HG03469 (cell line): ENCODE measurements at regions not wholly inside any gene's neighbourhood (a gene's known extent, or its start where the extent isn't known, plus 50 kb on each side); places are given as distances from the start of the nearest gene placed in this dataset.

Source experiments
- ATAC-seq: cut with Tn5 transposase; IDR thresholded peaks from one replicate; pipeline ENCODE4 v1.9.1; 2021; ENCODE audit warnings: mild to moderate bottlenecking, moderate library complexity, moderate number of reproducible peaks; ENCODE audit not compliant: unreplicated experiment

DNA sequence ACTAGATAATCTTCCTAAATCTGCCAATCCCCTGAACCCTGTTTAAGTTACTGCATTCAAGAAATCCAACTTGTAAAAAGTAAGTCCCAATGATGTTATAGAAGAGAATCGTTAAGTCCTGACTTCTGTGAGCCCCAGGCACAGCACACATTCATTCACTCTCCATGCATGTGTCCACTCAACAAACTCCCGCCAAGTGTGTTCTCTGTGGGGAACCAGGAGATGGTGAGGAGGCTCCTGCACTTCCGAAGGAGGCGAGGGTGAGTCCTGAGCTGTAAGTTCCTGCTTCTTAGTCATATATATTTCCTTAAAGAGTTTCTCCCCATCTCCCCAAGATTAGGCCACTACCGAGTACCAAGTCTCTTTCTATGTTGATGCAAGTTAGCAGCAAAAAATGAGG, 635.0 kb upstream of the ID2 start:
- no peak for ATAC-seq

DNA sequence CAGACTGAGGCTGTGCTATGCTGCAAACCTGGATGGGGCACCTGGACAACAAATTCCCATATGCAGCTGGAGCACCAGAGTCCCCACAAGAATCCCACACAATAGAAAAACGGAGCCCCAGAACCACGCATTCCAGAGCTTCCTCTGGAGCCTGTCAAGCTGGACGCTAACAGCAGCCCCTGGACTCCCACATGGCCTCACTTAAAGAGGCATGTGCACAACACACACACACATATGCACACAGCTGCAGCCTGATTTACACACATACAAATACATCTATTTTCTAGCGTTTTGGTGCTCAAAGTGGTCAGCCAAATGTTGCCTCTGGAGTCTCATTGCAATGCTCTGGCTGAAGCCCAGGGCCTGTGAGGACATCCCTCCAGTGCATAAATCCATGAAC, 632.7 kb upstream of the ID2 start:
- ATAC-seq, result no peak

- ATAC-seq, result peak; percentile 82
These were observed 631.8 kb upstream of the ID2 start for GRCh38 chr2:8049851-8050571.

- ATAC-seq, result no peak
These were observed 628.6 kb upstream of the ID2 start for GRCh38 chr2:8053216-8053615.

- ATAC-seq, result no peak
These were observed 627.8 kb upstream of the ID2 start for GRCh38 chr2:8054070-8054469.

GRCh38 chr2:8058652-8059051, 623.2 kb upstream of the ID2 start:
- peak; percentile 44 for ATAC-seq

DNA sequence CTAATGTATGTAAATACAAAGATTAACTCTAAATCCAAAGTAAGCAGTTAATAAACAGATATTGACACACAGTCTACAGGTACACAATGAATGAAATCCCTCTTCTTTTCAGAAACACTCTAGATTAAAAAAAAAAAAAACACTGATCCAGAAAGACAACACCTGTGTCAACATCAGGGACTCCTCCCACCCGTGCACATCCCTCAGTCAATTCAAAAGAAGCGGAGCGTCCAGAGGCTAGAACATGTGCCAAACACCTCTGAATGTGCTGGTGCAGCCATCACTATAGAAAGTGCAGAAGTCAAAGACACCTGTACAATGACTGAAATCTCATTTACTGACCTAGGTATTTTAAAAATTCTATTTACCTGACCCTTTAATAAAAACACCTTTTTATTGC, 622.6 kb upstream of the ID2 start:
- no peak for ATAC-seq

DNA sequence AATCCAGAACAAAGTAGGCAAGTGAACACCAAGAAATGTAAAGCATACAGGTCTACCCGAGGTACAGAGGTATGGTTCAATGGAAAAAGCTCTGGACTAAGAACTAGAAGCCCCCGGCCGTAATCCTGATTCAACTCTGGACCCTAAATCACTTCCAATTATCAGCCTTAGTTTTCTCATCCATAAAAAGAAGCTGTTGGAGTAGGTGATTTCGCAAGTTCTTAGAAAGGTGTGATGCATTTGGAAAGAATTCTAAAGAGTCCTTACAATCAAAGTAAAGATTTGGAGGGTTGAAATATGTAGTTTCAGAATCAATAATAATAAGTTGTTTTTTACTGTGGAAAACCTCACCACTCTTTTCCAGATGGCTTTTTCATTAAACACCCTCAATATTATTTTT, 622.1 kb upstream of the ID2 start:
- no peak for ATAC-seq

DNA sequence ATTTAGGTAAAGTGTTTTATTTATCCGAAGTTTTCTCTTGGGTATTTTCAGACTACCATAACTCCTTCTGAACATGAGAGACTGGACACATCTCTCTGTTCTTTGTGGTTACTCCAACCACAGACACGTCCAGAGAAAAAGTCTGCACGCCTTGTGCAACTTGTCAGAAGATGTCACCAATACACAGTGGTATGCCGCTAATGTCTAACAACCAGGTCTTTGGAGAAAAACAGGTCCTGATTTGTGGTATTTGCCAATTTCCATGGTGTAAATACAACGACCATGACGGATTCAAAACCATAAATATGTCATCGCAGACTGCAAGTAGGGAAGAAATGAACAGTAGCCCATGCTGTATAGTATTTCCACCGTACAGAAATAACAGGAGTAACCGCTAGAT, 620.6 kb upstream of the ID2 start:
- ATAC-seq, result no peak

GRCh38 chr2:8064603-8065002, 617.3 kb upstream of the ID2 start:
- ATAC-seq, result no peak

DNA sequence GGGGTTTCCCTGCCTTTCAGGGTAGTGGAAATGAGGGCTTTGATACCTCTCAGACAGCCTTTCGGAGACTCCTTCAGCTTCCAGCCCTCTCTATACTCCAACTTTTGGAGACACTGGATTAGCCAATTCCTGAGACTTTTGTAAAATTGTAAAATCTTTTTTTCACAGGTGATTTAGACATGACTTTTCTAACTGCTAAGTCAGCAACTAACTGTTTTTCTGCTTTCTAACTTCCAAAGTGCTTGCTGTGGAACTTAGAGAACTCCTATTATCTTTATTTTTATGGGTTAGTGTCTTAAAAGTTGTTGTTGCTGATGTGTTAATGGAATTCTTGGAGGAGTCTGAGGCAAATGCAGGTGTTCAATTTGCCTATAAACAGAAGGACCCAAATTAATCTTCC, 616.7 kb upstream of the ID2 start:
- no peak for ATAC-seq

DNA sequence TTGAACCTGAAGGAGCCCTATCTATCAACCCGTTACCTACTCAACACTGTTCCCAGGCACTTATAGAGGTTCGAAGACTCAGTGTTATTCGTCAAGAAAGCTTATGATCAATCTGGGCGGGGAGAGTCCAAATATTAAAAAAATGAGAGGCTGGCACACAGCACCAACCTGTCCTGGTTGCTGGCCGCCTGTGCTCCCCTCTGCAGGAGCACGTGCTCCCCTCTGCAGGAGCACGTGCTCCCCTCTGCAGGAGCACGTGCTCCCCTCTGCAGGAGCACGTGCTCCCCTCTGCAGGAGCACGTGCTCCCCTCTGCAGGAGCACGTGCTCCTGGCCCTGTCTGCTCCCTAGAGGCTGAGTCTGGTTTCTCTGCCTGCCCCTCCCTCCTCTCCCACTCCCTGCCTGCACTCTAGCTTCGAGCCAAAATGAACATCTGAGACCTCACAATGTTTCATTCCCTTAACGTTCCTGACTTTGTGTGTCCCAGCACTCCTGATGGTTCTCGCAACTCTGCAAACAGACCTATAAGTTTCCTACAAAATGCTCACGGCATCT, 614.0 kb upstream of the ID2 start:
- ATAC-seq, result no peak

- ATAC-seq, result no peak
These were observed 608.9 kb upstream of the ID2 start for GRCh38 chr2:8072907-8073306.

DNA sequence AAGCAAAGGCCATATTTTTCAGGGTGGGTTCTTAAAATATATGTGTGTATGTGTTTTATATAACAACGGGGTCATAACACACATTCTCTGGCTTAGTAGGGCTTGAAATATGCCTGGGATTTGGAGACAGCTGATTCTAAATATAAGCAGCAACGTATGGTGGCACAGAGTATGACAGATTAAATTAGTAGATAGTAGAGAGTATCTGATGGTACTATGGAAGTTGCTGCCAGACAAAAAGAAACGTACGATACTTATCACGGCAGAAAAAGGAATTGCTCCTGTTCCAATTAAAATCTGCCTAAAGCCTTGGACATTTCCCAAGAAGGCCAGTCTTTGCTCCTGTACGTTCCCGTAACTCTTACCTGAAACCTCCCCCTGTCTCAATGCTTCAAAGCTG, 607.9 kb upstream of the ID2 start:
- no peak for ATAC-seq

DNA sequence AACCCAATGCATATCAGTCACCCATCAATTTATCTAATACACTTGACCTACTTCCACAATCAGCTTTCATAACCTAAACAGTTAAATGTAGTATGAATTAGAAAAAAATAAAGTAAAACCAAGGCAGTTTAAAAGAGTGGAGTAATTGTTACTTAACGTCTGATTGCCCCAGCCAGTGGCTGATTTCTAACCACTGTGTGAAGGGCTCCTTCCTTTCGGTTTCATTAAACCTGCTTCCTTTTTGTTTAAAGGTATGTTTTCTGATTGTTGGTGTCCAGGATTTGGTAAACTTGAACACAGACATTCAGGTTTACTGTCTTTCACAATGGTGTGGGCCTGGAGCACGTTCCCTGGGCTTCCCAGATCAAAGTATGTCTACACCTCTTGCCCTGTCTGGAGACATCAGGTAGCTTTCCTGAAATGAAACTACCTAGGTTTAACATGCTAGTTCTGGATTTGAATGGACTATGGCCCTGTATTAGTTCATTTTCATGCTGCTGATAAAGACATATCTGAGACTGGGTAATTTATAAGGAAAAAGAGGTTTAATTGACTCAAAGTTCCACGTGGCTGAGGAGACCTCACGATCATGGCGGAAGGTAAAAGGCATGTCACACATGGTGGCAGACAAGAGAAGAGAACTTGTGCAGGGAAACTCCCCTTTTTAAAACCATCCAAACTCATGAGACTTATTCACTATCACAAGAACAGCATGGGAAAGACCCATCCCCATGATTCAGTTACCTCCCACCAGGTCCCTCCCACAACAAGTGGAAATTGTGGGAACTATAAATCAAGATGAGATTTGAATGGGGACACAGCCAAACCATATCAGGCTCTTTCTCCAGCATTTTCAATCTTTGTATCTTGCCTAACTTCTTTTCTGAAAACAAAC, 605.2 kb upstream of the ID2 start:
- no peak for ATAC-seq

DNA sequence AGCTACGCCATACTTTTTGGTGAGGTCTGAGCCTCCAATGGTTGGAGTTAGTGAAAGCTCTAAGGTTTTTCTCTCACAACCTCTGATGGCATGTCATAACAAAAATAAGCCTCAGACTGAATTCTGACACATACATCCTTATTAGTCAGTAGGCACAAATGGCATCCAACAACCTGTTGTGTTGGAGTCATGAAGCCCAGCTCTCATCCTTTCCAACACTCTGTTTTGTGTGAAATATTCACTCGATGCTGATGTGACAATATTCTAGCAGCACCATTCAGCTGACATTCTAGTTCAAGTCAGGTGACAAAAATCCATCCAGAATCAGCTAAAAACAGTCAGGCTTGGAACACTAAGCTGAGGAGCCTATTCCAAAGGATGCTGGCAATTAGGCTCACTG, 603.2 kb upstream of the ID2 start:
- no peak for ATAC-seq

DNA sequence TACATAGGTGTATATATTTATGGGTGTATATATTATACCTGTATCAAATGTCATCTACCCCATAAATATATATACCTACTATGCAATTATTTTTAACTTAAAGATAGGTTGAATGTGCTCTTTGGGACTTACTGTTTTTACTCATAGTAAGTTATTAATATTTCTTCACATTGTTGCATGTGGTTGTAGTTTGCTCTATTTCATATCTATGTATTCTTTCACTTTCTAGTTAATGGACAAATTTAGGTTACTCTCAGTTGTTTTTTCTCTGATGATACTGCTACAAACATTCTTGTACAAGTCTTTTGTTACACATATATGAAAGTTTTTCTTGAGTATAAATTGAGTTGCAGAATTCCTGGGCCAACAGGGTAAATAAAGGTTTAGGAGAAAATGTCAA, 601.8 kb upstream of the ID2 start:
- ATAC-seq, result no peak

DNA sequence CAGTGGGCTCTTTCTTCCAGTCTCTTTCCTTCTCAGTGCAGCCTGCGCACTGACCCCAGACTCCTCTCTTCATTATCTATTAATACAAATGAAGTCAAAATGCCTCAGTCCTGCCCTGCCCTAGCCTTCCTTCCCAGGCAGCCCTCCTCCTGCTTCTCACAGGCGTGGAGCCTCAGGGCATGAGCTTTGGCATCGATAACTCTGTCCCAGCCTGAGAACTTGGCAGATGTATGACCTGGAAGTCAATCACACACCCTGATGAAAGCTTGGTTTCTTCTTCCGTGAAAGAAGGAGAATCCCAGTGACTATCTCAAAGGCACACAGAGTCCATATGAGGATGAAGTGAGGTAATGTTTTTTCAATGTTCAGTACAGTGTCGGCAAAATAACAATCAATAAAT, 600.7 kb upstream of the ID2 start:
- ATAC-seq, result no peak

- ATAC-seq, result no peak
These were observed 599.0 kb upstream of the ID2 start for GRCh38 chr2:8082840-8083239.

DNA sequence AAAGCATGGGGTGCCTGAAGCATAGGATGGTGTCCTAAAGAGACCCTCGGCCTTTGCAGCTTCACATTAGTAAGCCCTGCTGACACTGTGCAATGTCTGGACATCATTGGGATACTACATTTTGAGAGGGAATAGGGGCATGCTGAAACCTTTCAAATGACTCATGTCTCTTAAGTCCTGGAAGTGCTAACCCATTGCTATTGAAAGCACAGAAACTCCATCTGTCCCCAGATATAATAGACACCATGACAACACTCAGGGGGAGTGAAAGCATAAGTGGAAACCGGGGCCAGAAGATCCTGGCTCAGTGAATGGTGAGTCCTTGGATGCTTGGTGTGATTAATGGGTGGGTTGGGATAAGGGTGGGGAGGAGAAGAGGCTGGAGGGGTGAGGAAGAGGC, 595.5 kb upstream of the ID2 start:
- no peak for ATAC-seq

GRCh38 chr2:8086796-8087479, 594.9 kb upstream of the ID2 start:
- no peak for ATAC-seq

DNA sequence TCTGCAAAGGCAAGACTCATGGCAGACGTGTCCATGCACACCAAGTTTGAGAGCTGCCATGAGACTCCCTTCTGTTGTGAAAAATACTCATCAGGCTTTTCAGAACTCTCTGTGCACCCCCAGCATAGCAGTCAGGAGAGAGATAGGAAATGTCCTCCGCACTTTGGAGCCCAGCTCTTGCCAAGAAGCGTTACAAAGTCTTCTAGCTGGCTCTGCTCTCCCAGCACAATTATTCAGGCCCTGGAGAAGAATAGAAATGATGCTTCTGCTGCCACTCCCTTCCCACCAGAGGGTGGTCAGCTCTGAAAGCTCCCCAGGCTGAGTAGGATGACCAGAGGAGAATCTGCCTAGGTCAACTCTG, 594.4 kb upstream of the ID2 start:
- no peak for ATAC-seq
